ENCODE measurements at regions not wholly inside any gene's neighbourhood (a gene's known extent, or its start where the extent isn't known, plus 50 kb on each side); places are given as distances from the start of the nearest gene placed in this dataset.

- TF ChIP-seq CTCF (conservative IDR thresholded peaks at IDR 0.05 in 1 of 2, IDR thresholded peaks at IDR 0.05 in 1 of 2; ENCODE audit: extremely low read depth in 1 of 2, insufficient read depth in 1 of 2, low read depth in 1 of 2, low read length in 2 of 2), result no peak
- no peak for TF ChIP-seq EZH2 (IDR thresholded peaks at IDR 0.05; ENCODE audit: borderline replicate concordance, low read length)
Observed at GRCh38 chr3:40864915-40865314, 334.4 kb upstream of the CTNNB1 start.
